ENCODE measurements at regions not wholly inside any gene's neighbourhood (a gene's known extent, or its start where the extent isn't known, plus 50 kb on each side); places are given as distances from the start of the nearest gene placed in this dataset.

DNA sequence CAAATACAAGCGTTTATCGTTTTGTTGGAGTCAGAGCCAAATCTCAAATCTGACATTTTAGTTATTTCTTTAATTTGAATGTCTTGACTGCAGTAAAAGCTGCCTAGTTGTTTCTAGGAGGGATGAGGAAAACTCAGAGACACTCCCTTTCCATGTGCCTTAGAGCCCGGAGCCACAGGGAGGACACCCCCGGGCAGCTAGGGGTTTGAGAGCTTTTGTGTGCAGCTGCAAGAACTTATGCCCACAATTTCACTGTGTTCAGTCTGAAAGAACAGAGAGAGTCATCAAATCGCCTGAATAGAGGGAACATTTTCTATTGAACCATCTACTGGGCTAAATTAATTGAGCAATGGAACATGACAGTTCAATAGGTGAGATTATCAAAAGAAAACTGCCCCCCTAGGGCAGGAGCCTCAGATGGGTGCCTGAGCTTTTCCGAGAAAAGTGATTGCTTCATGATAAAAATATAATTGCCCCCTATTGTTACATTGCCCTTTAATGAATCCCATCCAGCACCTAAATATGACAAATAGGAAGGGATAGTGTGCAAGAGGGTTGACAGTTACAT, 709.3 kb upstream of the RGMB start:
- H3K4me1 ChIP-seq (ENCODE audit: control insufficient read depth in 1 of 2, insufficient read depth in 2 of 2, low read length in 2 of 2), result no peaks in the 10 kb centered on the region
- no peaks in the 10 kb centered on the region for H3K9me3 ChIP-seq (ENCODE audit: control insufficient read depth in 1 of 2, low read length in 2 of 2)
- H3K27me3 ChIP-seq (ENCODE audit: control insufficient read depth in 1 of 2, insufficient read depth in 2 of 2, low read length in 2 of 2), result no peaks in the 10 kb centered on the region
- no peak overlapping the region for H3K4me3 ChIP-seq (ENCODE audit: low read depth in 1 of 2, low read length in 2 of 2)
- H3K27ac ChIP-seq (ENCODE audit: low read depth, low read length), result no peak overlapping the region
- H3K9ac ChIP-seq (ENCODE audit: low read depth in 1 of 2, low read length in 2 of 2), result no peak overlapping the region
- H3K36me3 ChIP-seq (ENCODE audit: control insufficient read depth in 1 of 2, insufficient read depth in 2 of 2, low read length in 2 of 2), result no peaks in the 10 kb centered on the region

DNA sequence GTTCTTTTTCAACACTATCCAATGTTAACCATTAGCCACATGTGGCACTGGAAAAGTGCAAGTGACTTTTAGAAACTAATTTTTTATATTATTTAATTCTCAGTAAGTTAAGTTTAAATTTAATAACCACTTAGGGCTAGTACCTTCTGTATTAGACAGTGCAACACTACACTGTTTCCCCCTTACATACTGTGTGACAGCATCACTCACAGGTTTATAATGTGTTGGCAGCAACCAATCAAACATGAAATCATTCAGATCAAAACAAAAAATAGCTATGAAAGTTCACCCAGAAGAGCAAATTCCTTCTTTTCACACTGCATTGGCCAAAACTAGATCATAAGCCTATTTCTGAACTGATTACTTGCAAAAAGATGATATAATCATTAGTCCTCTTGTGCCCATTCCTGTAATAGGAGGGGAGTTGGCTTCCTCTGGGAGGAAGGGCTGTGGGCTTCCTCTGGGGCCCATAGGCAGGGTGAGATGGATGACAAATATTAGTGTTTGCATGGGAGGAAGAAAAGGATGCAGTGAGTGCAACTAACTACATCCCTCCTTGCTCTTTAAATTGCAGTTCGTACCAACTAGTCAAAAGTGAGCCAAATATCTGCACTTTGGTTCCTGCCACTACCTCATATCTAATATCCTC, 708.1 kb upstream of the RGMB start:
- Histone ChIP-seq H3K27ac (ENCODE audit: low read depth, low read length) (no peak overlapping the region), H3K9ac (ENCODE audit: low read depth in 1 of 2, low read length in 2 of 2) (no peak overlapping the region), H3K36me3 (ENCODE audit: control insufficient read depth in 1 of 2, insufficient read depth in 2 of 2, low read length in 2 of 2) (no peaks in the 10 kb centered on the region), H3K27me3 (ENCODE audit: control insufficient read depth in 1 of 2, insufficient read depth in 2 of 2, low read length in 2 of 2) (no peaks in the 10 kb centered on the region), H3K4me1 (ENCODE audit: control insufficient read depth in 1 of 2, insufficient read depth in 2 of 2, low read length in 2 of 2) (no peaks in the 10 kb centered on the region), H3K9me3 (ENCODE audit: control insufficient read depth in 1 of 2, low read length in 2 of 2) (no peaks in the 10 kb centered on the region), H3K4me3 (ENCODE audit: low read depth in 1 of 2, low read length in 2 of 2) (no peak overlapping the region)

DNA sequence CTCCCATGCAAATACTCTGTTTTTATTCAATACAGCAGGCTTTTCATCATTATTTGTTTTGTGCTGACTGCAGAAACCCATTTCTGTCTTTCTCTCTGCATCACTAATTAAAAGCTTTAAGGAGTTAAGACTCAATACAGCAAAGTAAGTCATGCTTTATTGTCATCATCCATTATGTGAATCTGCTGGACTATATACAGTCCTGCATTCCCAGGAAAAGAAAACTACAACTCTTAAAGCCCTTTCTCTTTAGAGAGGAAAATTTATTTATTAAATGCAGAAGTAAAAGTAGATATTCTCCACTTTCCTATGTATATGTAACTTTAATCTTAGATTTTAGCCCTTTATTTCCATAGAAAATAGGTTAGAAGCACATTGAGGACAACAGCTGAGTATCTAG, 706.6 kb upstream of the RGMB start:
- H3K9me3 ChIP-seq (ENCODE audit: control insufficient read depth in 1 of 2, low read length in 2 of 2), result no peaks in the 10 kb centered on the region
- H3K36me3 ChIP-seq (ENCODE audit: control insufficient read depth in 1 of 2, insufficient read depth in 2 of 2, low read length in 2 of 2), result no peaks in the 10 kb centered on the region
- no peaks in the 10 kb centered on the region for H3K4me1 ChIP-seq (ENCODE audit: control insufficient read depth in 1 of 2, insufficient read depth in 2 of 2, low read length in 2 of 2)
- no peak overlapping the region for H3K4me3 ChIP-seq (ENCODE audit: low read depth in 1 of 2, low read length in 2 of 2)
- no peak overlapping the region for H3K27ac ChIP-seq (ENCODE audit: low read depth, low read length)
- H3K27me3 ChIP-seq (ENCODE audit: control insufficient read depth in 1 of 2, insufficient read depth in 2 of 2, low read length in 2 of 2), result no peaks in the 10 kb centered on the region
- no peak overlapping the region for H3K9ac ChIP-seq (ENCODE audit: low read depth in 1 of 2, low read length in 2 of 2)

DNA sequence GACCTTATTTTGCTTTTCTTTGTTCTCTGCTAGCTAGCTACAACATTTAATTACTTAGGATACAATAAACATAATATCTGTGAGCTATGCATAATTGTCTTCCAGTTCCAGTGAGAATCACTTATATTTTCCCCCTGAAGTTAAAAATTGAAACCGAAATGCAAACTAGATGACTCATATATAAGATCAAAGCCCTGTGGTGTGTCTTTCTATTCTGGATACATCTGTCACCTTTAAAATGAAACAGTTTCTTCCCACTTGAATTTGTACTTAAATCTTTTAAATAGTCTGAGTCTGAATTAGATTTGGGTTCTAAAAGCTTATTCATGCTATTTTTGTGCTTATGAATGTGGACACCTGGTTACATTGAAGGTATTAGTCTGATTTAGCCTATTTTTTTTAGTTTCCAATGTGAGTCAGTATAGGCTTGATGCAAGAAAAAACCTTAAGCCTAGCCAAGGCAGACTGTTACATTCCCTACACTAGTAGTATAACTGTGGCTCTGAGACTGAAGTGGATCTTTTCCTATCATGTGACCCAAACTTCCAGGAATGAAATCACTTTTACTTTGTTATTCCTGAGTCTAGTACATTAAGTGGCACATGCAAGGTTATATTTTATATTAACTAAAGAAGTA, 703.5 kb upstream of the RGMB start:
- Histone ChIP-seq H3K9me3 (ENCODE audit: control insufficient read depth in 1 of 2, low read length in 2 of 2) (no peaks in the 10 kb centered on the region), H3K36me3 (ENCODE audit: control insufficient read depth in 1 of 2, insufficient read depth in 2 of 2, low read length in 2 of 2) (no peaks in the 10 kb centered on the region), H3K27me3 (ENCODE audit: control insufficient read depth in 1 of 2, insufficient read depth in 2 of 2, low read length in 2 of 2) (no peaks in the 10 kb centered on the region), H3K9ac (ENCODE audit: low read depth in 1 of 2, low read length in 2 of 2) (no peak overlapping the region), H3K4me1 (ENCODE audit: control insufficient read depth in 1 of 2, insufficient read depth in 2 of 2, low read length in 2 of 2) (no peaks in the 10 kb centered on the region), H3K27ac (ENCODE audit: low read depth, low read length) (no peak overlapping the region), H3K4me3 (ENCODE audit: low read depth in 1 of 2, low read length in 2 of 2) (no peak overlapping the region)

DNA sequence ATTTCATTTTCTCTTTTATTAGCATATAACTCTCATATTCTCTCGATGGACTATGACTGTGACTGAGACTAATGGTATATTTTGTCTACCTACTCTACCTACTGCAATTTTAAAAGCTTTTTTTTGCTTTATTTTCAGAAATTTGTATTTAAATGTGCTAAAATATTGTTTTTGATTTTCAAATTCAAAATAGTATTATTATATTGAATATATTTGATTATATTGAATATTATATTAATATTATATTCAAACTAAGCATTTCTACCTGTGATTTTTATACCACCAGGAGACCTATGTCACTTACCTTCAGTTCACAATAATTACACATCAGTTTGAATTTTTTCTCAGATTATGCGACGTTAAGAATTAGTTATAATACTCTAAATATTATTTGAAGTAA, 700.5 kb upstream of the RGMB start:
- H3K27ac ChIP-seq (ENCODE audit: low read depth, low read length), result no peak overlapping the region
- no peak overlapping the region for H3K9ac ChIP-seq (ENCODE audit: low read depth in 1 of 2, low read length in 2 of 2)
- H3K9me3 ChIP-seq (ENCODE audit: control insufficient read depth in 1 of 2, low read length in 2 of 2), result no peaks in the 10 kb centered on the region

DNA sequence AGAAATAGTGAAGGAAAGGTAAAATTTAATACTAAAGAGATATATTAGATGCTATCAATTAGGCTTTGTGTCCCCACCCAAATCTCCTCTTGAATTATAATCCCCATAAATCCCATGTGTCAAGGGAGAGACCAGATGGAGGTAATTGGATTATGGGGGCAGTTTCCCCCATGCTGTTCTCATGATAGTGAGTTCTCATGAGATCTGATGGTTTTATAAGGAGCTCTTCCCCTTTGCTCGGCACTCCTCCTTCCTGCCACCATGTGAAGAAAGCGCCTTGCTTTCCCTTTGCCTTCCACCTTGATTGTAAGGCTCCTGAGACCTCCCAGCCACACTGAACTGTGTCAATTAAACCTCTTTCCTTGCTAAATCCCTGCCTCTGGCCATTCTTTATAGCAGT, 697.0 kb upstream of the RGMB start:
- no peak overlapping the region for H3K27ac ChIP-seq (ENCODE audit: low read depth, low read length)
- no peaks in the 10 kb centered on the region for H3K27me3 ChIP-seq (ENCODE audit: control insufficient read depth in 1 of 2, insufficient read depth in 2 of 2, low read length in 2 of 2)
- H3K9ac ChIP-seq (ENCODE audit: low read depth in 1 of 2, low read length in 2 of 2), result no peak overlapping the region
- H3K4me1 ChIP-seq (ENCODE audit: control insufficient read depth in 1 of 2, insufficient read depth in 2 of 2, low read length in 2 of 2), result no peaks in the 10 kb centered on the region
- no peaks in the 10 kb centered on the region for H3K36me3 ChIP-seq (ENCODE audit: control insufficient read depth in 1 of 2, insufficient read depth in 2 of 2, low read length in 2 of 2)
- H3K4me3 ChIP-seq (ENCODE audit: low read depth in 1 of 2, low read length in 2 of 2), result no peak overlapping the region
- H3K9me3 ChIP-seq (ENCODE audit: control insufficient read depth in 1 of 2, low read length in 2 of 2), result no peaks in the 10 kb centered on the region

More for the DNA sequence above, 700.5 kb upstream of the RGMB start:
- Histone ChIP-seq H3K27me3 (ENCODE audit: control insufficient read depth in 1 of 2, insufficient read depth in 2 of 2, low read length in 2 of 2) (no peaks in the 10 kb centered on the region), H3K36me3 (ENCODE audit: control insufficient read depth in 1 of 2, insufficient read depth in 2 of 2, low read length in 2 of 2) (no peaks in the 10 kb centered on the region), H3K4me1 (ENCODE audit: control insufficient read depth in 1 of 2, insufficient read depth in 2 of 2, low read length in 2 of 2) (no peaks in the 10 kb centered on the region), H3K4me3 (ENCODE audit: low read depth in 1 of 2, low read length in 2 of 2) (no peak overlapping the region)

DNA sequence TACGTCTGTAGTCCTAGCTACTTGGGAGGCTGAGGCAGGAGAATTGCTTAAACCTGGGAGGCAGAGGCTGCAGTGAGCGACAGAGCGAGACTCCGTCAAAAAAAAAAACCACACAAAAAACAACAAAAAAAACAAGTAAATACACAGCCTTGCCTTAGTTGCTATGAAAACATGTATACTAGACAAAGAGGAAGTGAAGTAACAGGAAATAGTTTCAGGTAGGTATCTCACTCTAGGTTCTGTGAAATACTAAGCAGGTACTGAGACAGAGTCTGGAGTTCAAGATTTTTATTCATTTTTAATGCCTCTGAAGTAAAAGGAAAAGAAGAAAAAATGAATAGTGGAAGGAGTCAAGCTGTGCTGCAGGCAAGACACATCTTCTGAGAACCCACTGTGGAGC, 687.9 kb upstream of the RGMB start:
- Histone ChIP-seq H3K4me1 (ENCODE audit: control insufficient read depth in 1 of 2, insufficient read depth in 2 of 2, low read length in 2 of 2) (no peaks in the 10 kb centered on the region), H3K27ac (ENCODE audit: low read depth, low read length) (no peak overlapping the region), H3K27me3 (ENCODE audit: control insufficient read depth in 1 of 2, insufficient read depth in 2 of 2, low read length in 2 of 2) (no peaks in the 10 kb centered on the region), H3K9ac (ENCODE audit: low read depth in 1 of 2, low read length in 2 of 2) (no peak overlapping the region), H3K4me3 (ENCODE audit: low read depth in 1 of 2, low read length in 2 of 2) (no peak overlapping the region), H3K9me3 (ENCODE audit: control insufficient read depth in 1 of 2, low read length in 2 of 2) (no peaks in the 10 kb centered on the region), H3K36me3 (ENCODE audit: control insufficient read depth in 1 of 2, insufficient read depth in 2 of 2, low read length in 2 of 2) (no peaks in the 10 kb centered on the region)

DNA sequence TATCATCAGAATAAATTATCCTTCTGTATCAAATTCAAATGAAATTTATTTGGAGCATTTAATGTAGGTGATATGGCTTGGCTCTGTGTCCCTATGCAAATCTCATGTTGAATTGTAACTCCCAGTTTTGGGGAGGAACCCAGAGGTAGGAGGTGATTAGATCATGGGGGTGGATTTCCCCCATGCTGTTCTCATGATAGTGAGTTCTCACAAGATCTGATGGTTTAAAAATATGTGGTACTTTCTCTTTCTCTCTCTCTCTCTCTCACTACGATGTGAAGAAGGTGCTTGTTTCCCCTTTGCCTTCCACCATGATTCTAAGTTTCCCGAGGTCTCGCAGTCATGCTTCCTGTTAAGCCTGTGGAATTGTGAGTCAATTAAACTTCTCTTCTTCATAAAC, 678.4 kb upstream of the RGMB start:
- Histone ChIP-seq H3K4me3 (ENCODE audit: low read depth in 1 of 2, low read length in 2 of 2) (no peak overlapping the region), H3K27me3 (ENCODE audit: control insufficient read depth in 1 of 2, insufficient read depth in 2 of 2, low read length in 2 of 2) (no peaks in the 10 kb centered on the region), H3K36me3 (ENCODE audit: control insufficient read depth in 1 of 2, insufficient read depth in 2 of 2, low read length in 2 of 2) (no peaks in the 10 kb centered on the region), H3K9me3 (ENCODE audit: control insufficient read depth in 1 of 2, low read length in 2 of 2) (no peaks in the 10 kb centered on the region), H3K27ac (ENCODE audit: low read depth, low read length) (no peak overlapping the region), H3K4me1 (ENCODE audit: control insufficient read depth in 1 of 2, insufficient read depth in 2 of 2, low read length in 2 of 2) (no peaks in the 10 kb centered on the region), H3K9ac (ENCODE audit: low read depth in 1 of 2, low read length in 2 of 2) (no peak overlapping the region)

DNA sequence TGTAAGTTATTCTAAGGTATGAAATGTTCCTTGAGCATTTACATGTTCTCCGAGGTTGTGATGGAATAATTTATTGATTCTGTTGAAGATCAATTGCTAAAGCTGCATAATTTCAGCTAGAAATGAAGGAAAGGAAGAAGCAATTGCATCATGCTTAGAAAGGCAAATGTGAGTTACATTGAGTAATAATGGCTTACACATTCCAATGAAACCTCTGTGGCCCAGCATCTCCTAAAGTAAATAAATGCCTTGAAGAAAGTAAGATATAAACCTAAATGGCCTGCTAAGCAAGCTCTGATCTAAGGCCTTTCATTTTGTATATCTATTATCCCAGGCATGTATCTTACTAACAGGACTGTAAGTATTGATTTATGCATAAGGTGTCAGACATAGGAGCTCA, 677.3 kb upstream of the RGMB start:
- Histone ChIP-seq H3K4me3 (ENCODE audit: low read depth in 1 of 2, low read length in 2 of 2) (no peak overlapping the region), H3K9me3 (ENCODE audit: control insufficient read depth in 1 of 2, low read length in 2 of 2) (no peaks in the 10 kb centered on the region), H3K27ac (ENCODE audit: low read depth, low read length) (no peak overlapping the region), H3K27me3 (ENCODE audit: control insufficient read depth in 1 of 2, insufficient read depth in 2 of 2, low read length in 2 of 2) (no peaks in the 10 kb centered on the region), H3K4me1 (ENCODE audit: control insufficient read depth in 1 of 2, insufficient read depth in 2 of 2, low read length in 2 of 2) (no peaks in the 10 kb centered on the region), H3K9ac (ENCODE audit: low read depth in 1 of 2, low read length in 2 of 2) (no peak overlapping the region), H3K36me3 (ENCODE audit: control insufficient read depth in 1 of 2, insufficient read depth in 2 of 2, low read length in 2 of 2) (no peaks in the 10 kb centered on the region)

DNA sequence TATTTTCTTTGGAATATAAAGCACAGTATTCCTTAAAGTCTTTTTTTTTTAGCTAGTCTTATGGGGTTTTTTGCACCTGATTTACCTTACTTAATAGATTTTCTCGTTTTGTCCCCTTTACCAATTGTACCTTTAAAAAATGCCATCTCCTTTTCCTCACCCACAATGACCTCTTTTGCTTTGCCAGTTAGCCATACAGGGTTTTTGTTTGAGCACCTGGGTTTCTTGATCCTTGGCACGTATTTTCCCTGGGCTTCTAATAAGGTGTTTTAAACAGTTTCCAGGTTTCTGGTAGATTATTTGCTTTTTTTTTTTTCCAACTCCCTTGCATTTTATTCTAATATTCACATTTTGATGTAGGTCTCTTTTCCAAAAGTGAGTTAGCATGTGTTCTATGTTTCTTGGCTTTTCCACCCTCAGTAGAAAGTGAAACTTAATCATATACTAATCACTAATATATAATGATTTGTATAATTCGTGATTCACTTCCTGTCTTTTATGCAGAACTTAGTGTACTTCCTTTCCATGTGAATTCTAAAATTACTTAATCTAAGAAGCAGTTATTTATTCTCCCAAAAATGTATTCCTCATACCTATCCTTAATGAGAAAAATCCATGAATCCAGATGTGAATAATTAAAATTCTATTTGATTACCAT, 673.9 kb upstream of the RGMB start:
- Histone ChIP-seq H3K4me3 (ENCODE audit: low read depth in 1 of 2, low read length in 2 of 2) (no peak overlapping the region), H3K4me1 (ENCODE audit: control insufficient read depth in 1 of 2, insufficient read depth in 2 of 2, low read length in 2 of 2) (no peaks in the 10 kb centered on the region), H3K36me3 (ENCODE audit: control insufficient read depth in 1 of 2, insufficient read depth in 2 of 2, low read length in 2 of 2) (no peaks in the 10 kb centered on the region), H3K9me3 (ENCODE audit: control insufficient read depth in 1 of 2, low read length in 2 of 2) (no peaks in the 10 kb centered on the region), H3K27me3 (ENCODE audit: control insufficient read depth in 1 of 2, insufficient read depth in 2 of 2, low read length in 2 of 2) (no peaks in the 10 kb centered on the region), H3K27ac (ENCODE audit: low read depth, low read length) (no peak overlapping the region), H3K9ac (ENCODE audit: low read depth in 1 of 2, low read length in 2 of 2) (no peak overlapping the region)

Measured in duodenal mucosa (tissue), 2 donors.